GM04503 (cell line): ENCODE measurements at regions not wholly inside any gene's neighbourhood (a gene's known extent, or its start where the extent isn't known, plus 50 kb on each side); places are given as distances from the start of the nearest gene placed in this dataset.
"Not testable (repeated sequence)": the region's sequence is repeated elsewhere in the genome, so short reads cannot be mapped to it uniquely, and the experiment has no call there.

ENCODE experiments used
- DNase-seq: peaks from one replicate; pipeline ENCODE4 v3.0.0-alpha.2; 2012; ENCODE audit warnings: low read depth

DNA sequence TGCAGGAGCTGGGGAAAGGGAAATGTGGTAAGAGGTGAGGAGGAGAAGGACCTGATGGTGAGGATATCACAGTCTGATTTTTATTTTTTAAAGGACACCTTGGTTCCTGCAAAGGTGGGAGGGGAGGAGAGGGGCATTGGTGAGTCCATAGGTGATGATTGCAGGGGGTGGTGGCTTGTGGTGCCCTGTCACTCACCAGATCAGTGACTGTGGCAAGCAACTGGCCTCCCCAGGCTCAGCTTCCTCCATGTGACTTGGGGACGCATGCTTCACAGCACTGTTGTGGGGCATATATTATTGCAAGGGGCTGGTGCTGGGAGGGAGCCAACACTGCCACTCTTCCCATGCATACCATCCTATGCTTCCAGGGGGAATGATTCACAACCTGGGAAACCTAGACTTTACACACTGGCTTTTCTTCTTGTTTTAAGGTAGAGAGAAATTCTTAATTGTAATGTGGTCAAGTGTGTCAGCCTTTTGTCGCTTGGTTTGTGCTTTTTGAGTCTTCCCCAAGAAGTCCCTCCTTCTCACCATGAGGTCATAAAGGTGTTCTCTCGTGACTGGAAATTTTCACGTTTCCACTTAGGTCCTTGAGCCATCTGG, 106.8 kb upstream of the PLGLB2 start:
- not testable (repeated sequence) for DNase-seq

DNA sequence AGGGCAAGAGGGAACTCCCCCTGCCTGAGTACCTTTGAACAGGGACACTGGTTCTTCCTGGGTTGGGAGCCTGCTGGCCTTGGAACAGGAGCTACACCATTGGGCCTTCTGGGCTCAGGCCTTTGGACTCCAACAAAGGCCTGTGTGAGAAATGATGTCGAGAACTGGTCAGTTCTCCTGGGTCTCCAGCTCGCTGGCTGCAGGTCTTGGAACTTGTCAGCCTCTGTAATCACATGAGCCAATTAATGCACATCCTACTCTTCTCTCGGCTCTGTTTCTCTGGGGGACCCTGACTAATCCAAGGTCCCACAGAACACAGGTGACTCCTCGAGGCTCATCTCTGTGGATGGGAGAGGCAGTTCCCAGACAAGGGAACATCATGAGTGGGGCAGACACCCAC, 104.7 kb upstream of the PLGLB2 start:
- DNase-seq: not testable (repeated sequence)

DNA sequence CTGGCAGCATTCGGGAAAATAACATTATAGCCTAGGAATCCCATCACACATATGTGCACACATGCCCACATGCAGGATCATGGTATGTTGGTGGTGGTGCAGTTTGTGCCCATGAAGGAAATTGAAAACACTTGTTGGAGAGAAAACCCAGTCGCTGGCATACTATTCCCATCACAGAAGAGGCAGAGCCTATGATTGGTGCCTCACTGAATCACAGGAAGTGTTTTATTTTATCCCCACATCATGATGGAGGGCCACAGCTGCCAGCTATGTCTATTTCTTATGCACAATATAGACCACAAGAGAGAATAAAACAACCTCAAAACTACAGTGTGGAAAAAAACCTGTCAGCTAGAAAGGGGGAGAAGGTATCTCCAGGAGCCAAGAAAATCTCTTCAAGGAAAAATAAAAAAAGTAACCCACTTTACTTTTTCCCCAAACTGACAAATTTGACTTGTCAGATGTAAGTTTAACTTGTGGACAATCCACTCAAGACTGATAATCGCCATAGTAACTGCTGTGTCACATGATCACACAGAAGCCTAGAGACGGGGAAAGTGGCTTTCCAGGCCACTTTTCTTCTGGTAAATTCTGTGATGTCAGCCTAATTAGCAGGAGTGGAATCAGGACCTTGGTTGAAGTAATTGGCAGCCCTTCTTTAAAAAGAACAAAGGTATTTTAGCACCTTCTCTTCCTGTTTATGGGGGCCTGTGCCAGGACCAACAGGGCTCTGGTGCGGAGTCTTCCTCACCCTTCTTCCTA, 100.0 kb upstream of the PLGLB2 start:
- not testable (repeated sequence) for DNase-seq

DNA sequence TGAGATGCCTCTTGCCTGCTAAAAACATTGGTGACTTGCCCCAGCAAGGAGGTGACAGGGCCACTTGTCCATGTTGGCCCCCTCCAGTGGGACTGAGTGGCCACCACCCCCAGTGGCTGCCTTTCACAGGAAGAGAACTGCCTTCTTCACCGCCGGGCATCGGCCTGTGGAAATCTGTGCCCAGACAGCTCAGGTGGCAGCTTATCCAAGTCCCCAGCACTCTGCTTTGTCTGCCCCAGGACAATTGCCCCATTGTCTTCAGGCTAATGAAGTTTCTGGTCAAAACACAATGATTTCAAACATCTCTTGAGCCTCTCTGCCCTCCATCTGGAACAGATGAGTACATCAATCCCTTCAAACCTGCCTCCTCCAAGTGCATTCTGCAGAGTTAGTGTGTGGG, 99.1 kb upstream of the PLGLB2 start:
- DNase-seq: not testable (repeated sequence)

DNA sequence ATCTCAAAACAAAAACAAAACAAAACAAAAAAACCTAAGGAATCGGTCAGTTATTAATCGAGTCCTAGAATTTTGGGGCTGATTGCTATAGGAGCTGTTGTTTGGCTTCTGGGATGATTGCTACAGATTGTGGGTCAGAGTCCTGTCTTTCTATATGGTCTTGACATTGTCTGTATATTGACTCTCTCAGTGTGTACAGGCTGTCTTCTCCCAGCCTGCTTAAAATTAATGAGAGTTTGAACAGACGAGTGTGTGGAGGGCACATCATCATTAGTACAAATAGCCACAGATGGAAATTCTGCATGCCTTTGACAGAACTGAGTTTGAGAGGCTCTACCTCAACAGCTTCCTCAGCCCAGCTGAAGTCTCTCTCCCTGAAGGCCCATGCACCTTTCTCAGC, 98.0 kb upstream of the PLGLB2 start:
- not testable (repeated sequence) for DNase-seq

DNA sequence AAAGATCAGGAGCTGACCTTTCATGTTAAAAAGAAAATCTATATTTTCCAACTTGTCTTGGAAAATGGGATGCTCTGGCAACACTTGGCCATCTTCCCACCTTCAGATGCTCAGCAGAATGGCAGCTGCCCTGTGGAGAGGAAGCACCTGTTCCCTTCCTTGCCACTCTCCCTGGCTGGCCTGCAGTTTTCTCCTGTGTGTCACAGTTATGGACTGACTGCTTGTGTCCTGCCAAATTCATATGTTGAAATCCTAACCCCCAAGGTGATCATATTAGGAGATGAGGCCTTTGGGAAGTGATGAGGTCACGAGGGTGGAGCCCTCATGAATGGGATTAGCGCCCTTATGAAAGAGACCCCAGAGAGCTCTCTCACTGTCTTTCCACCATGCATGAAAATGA, 97.0 kb upstream of the PLGLB2 start:
- not testable (repeated sequence) for DNase-seq

DNA sequence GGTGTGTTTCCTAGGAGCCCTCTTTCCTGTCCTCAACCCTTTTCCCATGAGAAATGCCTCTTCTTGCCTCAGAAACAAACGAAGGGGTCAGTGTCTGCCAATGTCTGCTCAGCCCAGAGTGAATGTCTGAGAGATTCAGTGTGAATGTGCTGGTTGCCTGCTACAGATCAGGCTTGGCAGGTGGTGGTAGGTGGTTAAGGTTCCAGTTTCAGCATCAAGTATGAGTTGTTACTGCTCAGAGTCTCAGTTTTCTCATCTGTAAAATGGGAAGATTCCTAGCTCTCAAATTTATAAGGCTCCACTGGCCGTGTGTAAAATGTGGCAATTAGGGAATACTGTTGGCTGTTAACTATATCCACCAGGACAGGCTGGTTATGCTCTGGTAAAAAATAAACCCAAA, 96.3 kb upstream of the PLGLB2 start:
- DNase-seq: not testable (repeated sequence)

DNA sequence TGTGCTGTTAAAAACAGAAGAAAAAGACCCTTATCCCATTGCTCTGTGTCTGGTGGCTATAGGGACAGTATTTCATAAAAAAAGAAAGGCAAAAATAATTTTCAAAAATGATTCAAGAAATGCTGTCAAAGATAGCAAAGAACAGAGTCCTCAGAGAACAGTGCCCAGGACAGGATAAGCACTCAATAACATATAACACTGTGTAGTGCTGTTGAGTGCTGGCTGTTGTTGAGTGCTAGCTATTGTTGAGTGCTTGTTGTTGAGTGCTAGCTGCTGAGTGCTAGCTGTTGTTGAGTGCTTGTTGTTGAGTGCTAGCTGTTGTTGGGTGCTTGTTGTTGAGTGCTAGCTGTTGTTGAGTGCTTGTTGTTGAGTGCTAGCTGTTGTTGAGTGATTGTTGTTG, 94.5 kb upstream of the PLGLB2 start:
- DNase-seq: not testable (repeated sequence)

DNA sequence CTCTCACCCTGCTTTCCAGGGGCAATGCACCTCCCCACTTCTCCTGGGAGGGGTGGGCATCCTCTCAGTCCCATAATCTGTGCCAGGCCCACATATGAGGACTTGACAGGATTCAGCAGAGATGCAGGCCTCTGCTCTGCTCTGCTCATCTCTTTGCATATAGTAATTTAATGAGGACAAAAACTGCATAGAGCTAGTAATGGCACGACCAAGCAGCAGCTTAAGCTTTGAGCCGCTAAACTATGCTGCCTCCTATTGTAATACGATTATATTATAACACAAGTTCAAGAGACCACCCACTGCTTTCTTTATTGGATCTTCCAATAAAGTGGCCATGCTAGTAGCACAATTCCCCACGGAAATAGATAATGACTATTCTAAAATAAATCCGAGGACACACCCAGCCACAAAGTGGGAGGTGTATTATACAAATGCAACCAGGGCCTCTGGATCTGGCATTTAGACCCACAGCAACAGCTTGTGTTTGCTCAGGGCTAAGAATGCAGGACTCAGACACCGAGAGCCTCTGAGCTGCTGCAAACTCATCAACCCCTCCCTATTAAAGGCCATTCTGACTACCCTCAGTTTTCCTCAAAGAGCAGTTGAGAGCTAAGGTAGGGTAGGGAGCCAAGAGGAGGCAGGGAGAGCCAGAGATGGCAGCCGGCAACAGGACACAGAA, 93.6 kb upstream of the PLGLB2 start:
- DNase-seq: not testable (repeated sequence)

DNA sequence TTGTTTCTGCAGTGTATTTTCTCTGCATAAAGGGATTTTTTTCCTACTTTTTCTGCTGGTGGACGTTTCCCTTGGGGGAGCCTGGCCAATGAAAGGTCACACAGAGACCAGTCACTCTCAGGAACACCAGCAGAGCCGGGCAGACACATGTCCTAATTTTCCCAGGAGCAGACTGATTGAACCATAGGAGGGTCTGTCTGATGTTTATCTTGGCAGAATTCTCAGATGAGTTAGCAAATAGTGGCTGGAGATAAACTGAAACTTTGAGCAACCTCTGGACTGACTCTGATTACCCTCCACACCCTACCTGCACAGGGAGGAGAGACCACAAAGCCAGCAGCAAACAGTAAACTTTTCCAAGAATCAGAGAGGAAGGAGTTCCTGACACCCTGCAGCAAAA, 90.0 kb upstream of the PLGLB2 start:
- not testable (repeated sequence) for DNase-seq

DNA sequence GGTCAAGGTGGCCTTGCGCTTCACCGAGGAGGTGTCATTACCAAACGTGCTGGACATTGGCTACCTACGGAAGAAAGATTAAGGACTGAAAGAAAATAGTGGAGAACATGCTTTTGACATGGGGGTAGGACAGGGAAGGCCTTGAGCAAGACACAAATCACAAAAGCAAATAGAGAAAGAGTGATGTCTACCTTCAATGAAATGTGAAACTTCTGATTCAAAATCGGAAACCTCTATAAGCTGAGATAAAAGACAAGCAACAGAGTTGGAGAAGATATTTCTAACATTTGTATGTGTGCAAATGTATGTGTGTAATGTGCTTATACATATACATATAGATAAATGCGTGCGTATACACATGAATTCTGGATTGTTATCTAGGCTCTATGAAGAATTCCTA, 89.5 kb upstream of the PLGLB2 start:
- not testable (repeated sequence) for DNase-seq

DNA sequence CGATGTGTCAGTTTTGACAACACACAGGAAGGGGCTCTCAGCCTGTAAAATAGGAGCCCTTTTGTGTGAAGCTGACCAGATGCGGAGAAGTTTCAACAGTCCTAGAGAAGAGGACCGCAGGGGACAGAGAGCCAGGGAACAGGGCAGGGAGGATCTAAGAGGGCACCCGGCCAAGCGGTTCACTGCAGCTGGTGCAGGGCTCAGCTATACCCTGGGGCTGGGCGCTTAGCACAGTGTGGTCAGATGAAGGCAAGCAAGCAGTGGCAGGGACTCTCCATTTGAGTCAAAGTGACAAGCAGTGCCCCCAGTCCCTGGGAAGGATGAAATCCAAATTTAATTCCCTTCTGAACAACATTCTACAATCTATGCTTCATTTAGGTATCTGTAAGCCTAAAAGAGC, 88.9 kb upstream of the PLGLB2 start:
- not testable (repeated sequence) for DNase-seq

DNA sequence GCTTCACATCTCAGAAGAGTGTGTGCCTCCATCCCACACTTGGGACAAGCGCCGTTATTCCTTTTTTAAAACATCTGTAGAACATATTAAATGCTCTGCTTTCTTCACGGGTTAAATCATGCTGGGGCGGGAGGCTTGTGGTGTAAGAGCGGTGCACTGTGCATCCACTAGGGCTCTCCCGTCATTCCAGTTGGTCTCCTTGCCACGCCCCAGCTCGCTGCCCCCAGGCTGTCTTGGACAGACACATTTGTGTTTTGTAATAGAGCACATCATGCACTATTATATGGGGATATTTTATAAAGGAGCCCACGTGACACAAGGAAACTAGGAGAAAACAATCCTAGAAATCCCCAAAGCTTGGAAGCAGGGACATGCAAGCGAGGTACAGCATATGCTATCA, 87.7 kb upstream of the PLGLB2 start:
- DNase-seq: not testable (repeated sequence)

DNA sequence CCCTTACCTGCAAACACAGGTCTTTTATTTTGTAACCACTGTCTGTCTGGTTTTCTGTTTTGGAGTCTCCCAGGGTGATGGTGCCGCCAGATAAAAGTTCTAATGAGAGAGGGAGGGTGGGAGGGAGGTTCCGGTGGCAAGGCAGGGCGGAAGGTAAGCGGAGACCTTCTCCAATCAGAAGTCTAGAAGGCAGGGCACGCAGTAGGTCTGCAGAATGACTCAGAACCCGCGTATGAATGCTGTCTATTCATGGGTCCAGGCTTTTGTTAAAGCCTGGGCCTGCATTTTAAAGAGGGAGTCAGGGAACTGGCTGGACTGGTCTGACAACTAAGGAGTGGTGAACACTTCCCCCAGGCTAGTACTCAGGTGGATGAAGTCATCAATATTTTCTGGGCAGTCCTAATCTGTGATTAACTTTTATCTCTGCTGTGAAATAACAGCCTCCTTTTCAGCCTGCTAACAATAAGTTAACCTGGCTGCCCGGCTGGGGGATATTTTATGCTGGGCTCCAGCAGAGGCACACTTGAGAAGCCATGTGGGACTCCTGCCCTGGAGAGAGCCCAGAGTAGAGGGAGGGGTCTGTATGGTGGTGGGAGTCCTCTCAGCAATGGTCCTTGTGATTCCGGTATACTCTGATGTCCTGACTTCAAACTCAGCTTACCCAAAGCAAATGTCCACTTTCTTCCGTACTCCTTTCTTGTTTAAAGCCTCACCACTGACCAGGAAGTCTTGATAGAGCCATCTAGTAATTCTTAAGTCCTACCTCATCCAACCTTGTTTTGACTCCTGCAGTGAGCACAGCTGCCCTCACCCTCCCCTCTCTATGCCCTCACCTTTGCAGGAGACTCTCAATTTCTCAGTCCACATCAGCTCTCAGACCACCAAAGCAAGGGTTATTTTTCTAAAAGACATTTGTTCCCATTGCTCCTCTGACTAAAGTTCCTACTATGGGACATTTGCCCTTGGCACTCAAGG, 85.3 kb upstream of the PLGLB2 start:
- DNase-seq: not testable (repeated sequence)

DNA sequence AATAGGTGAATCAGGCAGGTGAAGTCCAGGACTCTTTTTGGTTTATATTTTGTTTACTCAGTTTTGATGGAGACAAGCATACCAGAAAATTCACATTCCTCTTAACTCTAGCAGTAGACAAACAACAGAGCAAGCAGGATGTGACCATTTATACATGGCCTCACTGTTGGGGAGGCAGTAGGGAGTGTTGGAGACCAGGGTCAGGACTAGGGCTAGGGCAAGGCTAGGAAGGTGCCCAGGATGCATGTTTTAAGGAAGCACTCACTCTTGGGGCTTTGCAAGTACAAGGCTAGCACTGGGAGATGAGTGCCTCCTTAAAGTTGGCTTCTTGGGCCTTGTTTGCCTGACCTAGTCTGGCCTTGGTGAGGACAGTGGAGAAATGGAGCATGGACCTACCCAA, 84.5 kb upstream of the PLGLB2 start:
- DNase-seq: not testable (repeated sequence)

DNA sequence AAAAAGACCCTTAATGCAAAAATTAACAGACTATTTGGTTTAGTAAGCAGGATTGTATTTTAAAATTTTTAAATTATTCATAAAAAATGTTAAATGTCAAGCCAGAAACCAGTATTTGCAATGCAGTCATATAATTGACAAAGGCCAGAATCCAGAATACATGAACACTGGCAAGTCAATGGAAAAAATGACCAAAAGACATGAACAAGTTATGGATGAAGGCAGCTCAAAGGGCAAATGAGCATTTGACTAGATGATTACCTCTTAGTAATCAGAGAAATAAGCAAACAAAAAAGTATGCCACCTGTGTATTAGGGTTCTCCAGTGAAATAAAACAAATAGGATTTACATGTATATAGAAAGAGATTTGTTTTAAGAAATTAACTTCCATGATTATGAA, 80.9 kb upstream of the PLGLB2 start:
- DNase-seq: not testable (repeated sequence)

DNA sequence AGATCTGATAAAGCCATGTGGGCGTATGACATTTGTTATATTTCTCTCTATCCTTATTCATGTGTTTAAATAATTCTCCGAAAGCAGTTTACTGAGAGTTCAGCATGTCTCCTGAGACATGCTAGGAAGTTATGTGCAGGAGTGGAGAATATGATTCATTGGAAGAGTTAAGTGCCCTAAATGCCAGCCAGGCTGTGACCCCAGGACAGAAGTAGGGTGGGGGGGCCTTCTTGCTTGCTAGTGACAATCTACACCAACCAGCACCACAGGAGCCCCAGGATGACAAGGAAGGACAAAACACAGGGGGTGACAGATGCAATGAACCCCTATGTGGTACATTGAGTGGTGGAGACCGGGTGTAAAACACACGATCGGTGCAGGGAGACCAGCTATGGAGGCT, 79.5 kb upstream of the PLGLB2 start:
- not testable (repeated sequence) for DNase-seq

DNA sequence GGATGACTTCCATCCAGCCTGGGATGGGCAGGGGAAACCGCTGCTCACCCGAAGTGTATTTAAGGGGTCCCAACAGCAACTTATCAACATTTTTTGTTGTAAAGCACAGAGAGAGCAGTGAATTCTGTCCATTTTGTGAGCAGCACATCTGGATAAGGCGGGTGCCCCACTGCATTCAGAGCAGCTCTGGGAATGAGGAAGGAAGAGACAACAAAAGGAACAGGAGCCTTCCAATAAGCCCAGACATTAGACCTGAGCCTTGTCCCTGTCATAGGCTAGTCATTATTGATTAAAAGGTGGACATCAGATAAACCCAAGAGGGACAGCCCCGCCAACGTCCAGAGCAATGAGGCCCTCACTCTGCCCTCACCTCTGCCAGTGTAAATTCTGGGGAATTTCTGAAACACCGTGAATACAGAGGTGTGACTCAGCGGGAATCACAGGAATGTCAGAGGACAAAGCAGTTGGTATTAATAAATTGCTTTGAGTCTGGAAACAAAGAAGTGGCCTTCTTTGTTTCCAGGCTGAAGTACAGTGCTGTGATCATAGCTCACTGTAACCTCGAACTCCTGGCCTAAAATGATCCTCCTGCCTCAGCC, 78.2 kb upstream of the PLGLB2 start:
- DNase-seq: not testable (repeated sequence)

DNA sequence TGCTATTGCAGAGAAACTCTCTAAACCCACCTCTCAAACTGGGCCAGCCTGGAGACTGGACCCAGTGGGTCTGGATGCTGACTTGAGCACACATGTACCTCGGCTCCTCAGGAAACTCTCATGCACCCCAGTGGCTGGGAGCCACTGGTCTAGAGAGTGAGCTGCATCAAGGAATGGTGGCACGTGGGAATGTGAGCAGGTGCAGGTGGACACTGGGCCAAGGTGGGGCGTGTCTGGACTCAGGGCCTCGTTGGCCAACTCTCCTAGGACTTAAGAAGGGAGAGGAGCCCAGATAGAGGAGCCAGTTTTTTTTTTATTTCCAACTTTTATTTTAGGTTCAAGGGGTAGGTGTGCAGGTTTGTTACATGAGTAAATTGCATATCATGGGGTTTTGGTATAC, 75.5 kb upstream of the PLGLB2 start:
- not testable (repeated sequence) for DNase-seq

DNA sequence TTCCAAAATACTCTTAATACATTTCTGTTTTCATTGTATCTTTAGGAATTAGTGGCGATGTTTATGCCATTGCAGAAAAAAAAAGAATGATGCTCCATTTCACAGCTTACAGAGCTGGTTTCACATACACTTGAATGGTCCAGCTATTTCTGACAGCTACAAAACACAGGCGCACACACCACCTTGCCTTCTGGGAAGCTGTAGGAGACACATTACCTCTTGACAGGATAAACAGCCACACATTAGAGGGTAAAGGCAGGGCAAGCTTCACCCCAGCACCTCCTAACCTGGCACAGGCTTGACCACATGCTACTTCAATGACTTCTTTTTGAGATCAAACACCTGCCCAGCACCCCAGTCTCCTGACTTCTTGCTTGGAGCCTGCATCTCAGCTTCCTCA, 73.2 kb upstream of the PLGLB2 start:
- not testable (repeated sequence) for DNase-seq

DNA sequence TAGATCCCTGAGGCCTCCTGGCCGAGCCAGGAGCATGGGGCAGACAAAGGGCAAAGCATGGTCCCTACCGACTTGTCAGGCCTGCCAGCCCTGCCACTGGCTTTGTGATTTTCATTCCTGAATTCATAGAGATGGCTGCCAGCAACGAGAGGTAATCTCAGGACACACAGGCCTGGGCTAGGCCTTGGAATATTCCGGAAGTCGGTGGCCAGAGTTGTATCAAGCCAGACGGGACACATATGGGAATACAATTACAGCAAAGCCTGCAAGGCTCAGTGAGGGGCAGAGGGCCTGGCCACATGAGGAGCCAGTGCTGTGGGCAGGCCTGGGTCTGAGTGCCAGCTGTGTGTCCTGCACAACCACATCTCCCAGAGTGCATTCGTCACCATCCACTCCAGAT, 72.4 kb upstream of the PLGLB2 start:
- not testable (repeated sequence) for DNase-seq
